Neural progenitor cell (in vitro differentiated cells): ENCODE measurements at regions not wholly inside any gene's neighbourhood (a gene's known extent, or its start where the extent isn't known, plus 50 kb on each side); places are given as distances from the start of the nearest gene placed in this dataset.

Experiments used
- DNase-seq: peaks from one replicate; pipeline ENCODE4 v3.0.0-alpha.2; 2016; ENCODE audit warnings: low spot score
- H2AFZ ChIP-seq: fragments of 200-600 bp; sonication (generic); replicated peaks from 2 replicates; pipeline ENCODE4 v1.6.1; 2016; ENCODE audit warnings: antibody characterized with exemption
- H3F3A ChIP-seq: fragments of 200-600 bp; sonication (generic); 2 replicates; pipeline ENCODE4 v1.6.1; 2016; ENCODE audit warnings: antibody characterized with exemption, low read depth
- H3K27ac ChIP-seq: fragments of 200-600 bp; sonication (generic); 2 replicates; pipeline ENCODE4 v1.5.1; 2016; ENCODE audit warnings: mild to moderate bottlenecking
- H3K27me3 ChIP-seq: fragments of 200-600 bp; sonication (generic); 2 replicates; pipeline ENCODE4 v1.6.1; 2016; ENCODE audit warnings: mild to moderate bottlenecking, moderate library complexity
- H3K36me3 ChIP-seq: fragments of 200-600 bp; sonication (generic); 2 replicates; pipeline ENCODE4 v1.5.1; 2016
- H3K4me1 ChIP-seq: fragments of 200-600 bp; sonication (generic); 2 replicates; pipeline ENCODE4 v1.6.1; 2016; ENCODE audit warnings: mixed run types
- H3K4me2 ChIP-seq: fragments of 200-600 bp; sonication (generic); 2 replicates; pipeline ENCODE4 v1.6.1; 2016
- H3K4me3 ChIP-seq: fragments of 200-600 bp; sonication (generic); 2 replicates; pipeline ENCODE4 v1.5.1; 2016
- H3K79me2 ChIP-seq: fragments of 200-600 bp; sonication (generic); 2 replicates; pipeline ENCODE4 v1.6.1; 2016; ENCODE audit warnings: low read depth
- H3K9ac ChIP-seq: fragments of 200-600 bp; sonication (generic); 2 replicates; pipeline ENCODE4 v1.6.1; 2016
- H3K9me3 ChIP-seq: fragments of 200-600 bp; sonication (generic); 2 replicates; pipeline ENCODE4 v1.5.1; 2016; ENCODE audit warnings: low read depth
- H4K20me1 ChIP-seq: fragments of 200-600 bp; sonication (generic); 2 replicates; pipeline ENCODE4 v1.6.1; 2016; ENCODE audit warnings: low read depth
- H3K27ac Mint-ChIP-seq: 3 replicates; pipeline ENCODE4 v1.8.0; 2021; ENCODE audit warnings: mixed read lengths
- H3K27me3 Mint-ChIP-seq: 2 replicates; pipeline ENCODE4 v1.8.0; 2022; ENCODE audit warnings: low read depth, mild to moderate bottlenecking, inconsistent platforms, moderate library complexity, mixed read lengths; ENCODE audit not compliant: insufficient read depth
- H3K36me3 Mint-ChIP-seq: 3 replicates; pipeline ENCODE4 v1.8.0; 2021; ENCODE audit warnings: mixed read lengths
- H3K4me1 Mint-ChIP-seq: 3 replicates; pipeline ENCODE4 v1.8.0; 2021; ENCODE audit warnings: mixed read lengths
- H3K4me3 Mint-ChIP-seq: 3 replicates; pipeline ENCODE4 v1.8.0; 2021; ENCODE audit warnings: mild to moderate bottlenecking, moderate library complexity, mixed read lengths
- H3K9me3 Mint-ChIP-seq: 3 replicates; pipeline ENCODE4 v1.8.0; 2020; ENCODE audit warnings: mixed read lengths
- CTCF ChIP-seq: fragments of 200-600 bp; sonication (generic); IDR thresholded peaks from 2 replicates; pipeline ENCODE4 v1.5.1; 2017; ENCODE audit warnings: antibody characterized with exemption, mild to moderate bottlenecking
- EZH2 ChIP-seq: fragments of 200-600 bp; sonication (generic); IDR thresholded peaks from 2 replicates; pipeline ENCODE4 v1.6.1; 2017; ENCODE audit warnings: antibody characterized with exemption, mild to moderate bottlenecking, moderate library complexity
- EZH2phosphoT487 ChIP-seq: fragments of 200-600 bp; sonication (generic); IDR thresholded peaks from 2 replicates; pipeline ENCODE4 v1.6.1; 2017; ENCODE audit warnings: antibody characterized with exemption

DNA sequence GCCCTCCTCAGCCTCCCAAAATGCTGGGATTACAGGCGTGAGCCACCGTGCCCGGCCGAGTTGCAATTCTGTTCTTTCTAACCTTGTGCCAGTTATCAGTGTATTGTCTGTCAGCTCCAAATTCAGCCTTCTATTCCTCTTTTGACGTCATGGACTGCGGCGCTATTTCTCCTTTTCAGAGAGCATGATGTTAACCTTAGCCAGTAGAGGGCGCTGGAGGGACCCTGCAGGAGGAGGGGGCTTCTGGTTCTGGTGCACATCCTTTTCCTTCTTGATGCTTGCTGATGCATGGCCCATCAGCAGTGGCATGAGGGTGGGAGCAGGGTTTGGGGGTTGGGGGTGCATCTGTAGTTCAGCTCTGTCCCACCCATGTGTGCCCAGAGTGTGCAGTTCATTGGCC is 179.3 kb upstream of the RMST start:
- Mint-ChIP-seq H3K9me3 (peaks cover 29% of the 10 kb centered on the region), H3K27me3 (peaks cover 9% of the 10 kb centered on the region), H3K36me3 (peaks cover 9% of the 10 kb centered on the region), H3K27ac (no peak overlapping the region), H3K4me3 (peak overlapping the region; percentile 11), H3K4me1 (peaks cover 25% of the 10 kb centered on the region)
- H3K27ac ChIP-seq = no peak overlapping the region
- H3K27me3 ChIP-seq = no peaks in the 10 kb centered on the region
- peaks cover under 1% of the 10 kb centered on the region for H3K4me1 ChIP-seq
- H4K20me1 ChIP-seq = no peaks in the 10 kb centered on the region
- TF ChIP-seq EZH2phosphoT487 = no peak
- peak; percentile 45 for TF ChIP-seq CTCF
- no peak overlapping the region for H3K4me2 ChIP-seq
- H2AFZ ChIP-seq = no peak overlapping the region
- peak; percentile 32 for DNase-seq
- no peak overlapping the region for H3K9ac ChIP-seq
- no peaks in the 10 kb centered on the region for H3F3A ChIP-seq
- H3K9me3 ChIP-seq = no peaks in the 10 kb centered on the region
- H3K36me3 ChIP-seq = no peaks in the 10 kb centered on the region
- H3K79me2 ChIP-seq = no peaks in the 10 kb centered on the region
- no peak overlapping the region for H3K4me3 ChIP-seq

GRCh38 chr12:97288531-97288930 is 174.1 kb upstream of the RMST start:
- H2AFZ ChIP-seq = no peak overlapping the region
- H3K4me3 ChIP-seq = no peak overlapping the region
- no peak overlapping the region for H3K9ac ChIP-seq
- peaks cover 28% of the 10 kb centered on the region for H3K9me3 Mint-ChIP-seq
- H3F3A ChIP-seq = no peaks in the 10 kb centered on the region
- no peaks in the 10 kb centered on the region for H3K79me2 ChIP-seq
- peaks cover 7% of the 10 kb centered on the region for H3K4me1 ChIP-seq
- H3K27me3 Mint-ChIP-seq = peaks cover 4% of the 10 kb centered on the region
- H3K27me3 ChIP-seq = no peaks in the 10 kb centered on the region
- peak overlapping the region; percentile 38 for H3K27ac Mint-ChIP-seq
- peaks cover 17% of the 10 kb centered on the region for H3K4me1 Mint-ChIP-seq
- H3K36me3 Mint-ChIP-seq = peaks cover 8% of the 10 kb centered on the region
- no peaks in the 10 kb centered on the region for H4K20me1 ChIP-seq
- TF ChIP-seq CTCF (no peak), EZH2 (no peak), EZH2phosphoT487 (no peak)
- H3K27ac ChIP-seq = no peak overlapping the region
- DNase-seq = no peak
- no peak overlapping the region for H3K4me2 ChIP-seq
- H3K4me3 Mint-ChIP-seq = no peak overlapping the region
- H3K36me3 ChIP-seq = no peaks in the 10 kb centered on the region
- no peaks in the 10 kb centered on the region for H3K9me3 ChIP-seq

GRCh38 chr12:97292588-97292987 is 170.0 kb upstream of the RMST start:
- Histone ChIP-seq H3K27ac (no peak overlapping the region), H3K36me3 (no peaks in the 10 kb centered on the region), H2AFZ (no peak overlapping the region), H3K79me2 (no peaks in the 10 kb centered on the region), H3F3A (no peaks in the 10 kb centered on the region), H3K9ac (no peak overlapping the region), H3K9me3 (no peaks in the 10 kb centered on the region), H3K4me2 (no peak overlapping the region), H3K4me3 (no peak overlapping the region), H3K4me1 (peaks cover 7% of the 10 kb centered on the region), H4K20me1 (no peaks in the 10 kb centered on the region), H3K27me3 (no peaks in the 10 kb centered on the region)
- no peak for TF ChIP-seq CTCF
- TF ChIP-seq EZH2phosphoT487 = no peak
- TF ChIP-seq EZH2 = no peak
- no peak overlapping the region for H3K27ac Mint-ChIP-seq
- no peak overlapping the region for H3K4me3 Mint-ChIP-seq
- H3K4me1 Mint-ChIP-seq = peaks cover 13% of the 10 kb centered on the region
- H3K36me3 Mint-ChIP-seq = peaks cover 18% of the 10 kb centered on the region
- H3K9me3 Mint-ChIP-seq = peaks cover 31% of the 10 kb centered on the region
- no peaks in the 10 kb centered on the region for H3K27me3 Mint-ChIP-seq
- DNase-seq = no peak
